Sciatic nerve (tissue), 2 donors: ENCODE measurements at regions not wholly inside any gene's neighbourhood (a gene's known extent, or its start where the extent isn't known, plus 50 kb on each side); places are given as distances from the start of the nearest gene placed in this dataset.

ENCODE experiments used
- ATAC-seq: fragments of 200-7000 bp; cut with Tn5 transposase; one replicate; pipeline ENCODE4 v1.9.1; 2020; ENCODE audit warnings: mild to moderate bottlenecking, moderate library complexity
- DNase-seq: peaks from one replicate; pipeline ENCODE4 v3.0.0-alpha.2; 2020; ENCODE audit warnings: low spot score
- intact Hi-C: fragments of 100-400 bp; cut with DNase I; formaldehyde crosslinking; loops from one replicate; pipeline ENCODE4 v1.14.2; 2022
- donor health status: DM: no; HTN: no; CAD: no.
- donor health status: DM: no; HTN: no; CAD: no.

- intact Hi-C loops, result no loop called here
- ATAC-seq (no peak), DNase-seq (no peak)
These were observed 87.6 kb upstream of the SOD1 start for GRCh38 chr21:31571879-31572278.

DNA sequence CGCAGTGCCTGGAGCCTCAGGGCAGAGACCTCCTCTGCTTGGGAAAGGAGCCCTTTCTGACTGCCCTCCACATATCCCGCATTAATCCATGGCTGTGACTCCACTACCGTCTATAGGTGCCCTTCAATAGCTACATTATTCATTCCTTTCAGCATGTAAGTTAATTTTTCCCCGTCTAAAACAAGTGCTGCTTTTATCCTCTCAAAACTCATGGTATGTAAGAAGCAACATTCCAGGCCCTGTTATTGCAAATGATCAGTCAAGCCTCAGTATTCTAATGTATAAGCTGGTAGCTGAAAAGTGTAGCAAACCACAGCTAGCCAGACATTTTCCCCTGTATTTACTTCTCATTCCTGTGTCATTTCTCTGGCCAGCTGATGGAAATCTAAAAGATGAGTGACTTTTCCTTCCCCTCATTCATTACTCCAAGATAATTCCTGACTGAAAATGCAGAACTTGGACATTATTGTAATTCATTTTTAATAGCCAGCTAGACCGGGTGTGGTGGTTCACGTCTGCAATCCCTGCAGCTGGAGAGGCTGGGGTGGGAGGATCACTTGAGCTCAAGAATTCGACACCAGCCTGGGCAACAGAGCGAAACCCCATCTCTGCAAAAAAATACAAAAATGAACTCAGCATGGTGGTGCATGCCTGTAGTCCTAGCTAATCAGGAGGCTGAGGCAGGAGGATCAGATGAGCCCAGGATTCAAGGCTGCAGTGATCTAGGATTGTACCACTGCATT, 88.5 kb upstream of the SOD1 start:
- ATAC-seq, result no peak
- no peak for DNase-seq
- intact Hi-C loops, result no loop called here

DNA sequence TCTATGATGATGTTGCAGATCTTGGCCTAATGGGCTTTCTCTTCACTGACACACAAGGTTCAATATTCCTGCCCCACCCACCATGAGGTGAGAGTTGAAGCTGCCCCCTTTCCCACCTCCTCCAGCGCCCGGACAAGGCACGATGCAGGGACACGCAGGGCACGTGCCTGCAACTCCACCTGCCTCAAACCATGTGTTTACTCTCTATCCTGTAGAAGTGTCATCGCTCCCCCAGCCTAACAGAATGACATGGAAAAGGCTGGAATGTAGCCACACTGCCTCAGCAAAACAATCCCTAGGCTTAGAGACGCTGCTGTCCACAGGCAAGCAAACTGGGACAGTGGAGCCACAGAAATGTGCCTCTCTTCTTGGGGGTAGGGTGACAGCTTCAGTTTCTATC, 92.9 kb upstream of the SOD1 start:
- ATAC-seq, result peak; percentile 63
- no peak for DNase-seq
- intact Hi-C loops, result no loop called here

DNA sequence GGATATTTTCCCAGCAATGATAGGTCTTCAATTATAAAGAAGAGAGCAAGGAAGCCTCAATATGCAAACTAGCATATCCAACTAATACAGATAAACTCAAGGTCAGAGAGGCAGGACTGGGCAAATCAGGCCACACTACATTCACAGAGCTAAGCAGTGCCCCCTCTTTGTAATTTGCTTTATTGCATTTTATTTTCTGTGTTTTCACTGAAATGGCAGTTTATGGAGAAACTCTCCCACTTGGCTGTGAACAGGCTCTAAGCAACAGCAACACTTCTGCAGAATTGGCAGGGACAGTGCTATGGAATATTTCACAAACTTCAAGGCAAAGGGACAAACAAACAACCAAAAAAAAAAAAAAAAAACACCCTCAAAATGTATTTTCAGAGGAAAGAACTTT, 93.4 kb upstream of the SOD1 start:
- ATAC-seq (peak; percentile 79), DNase-seq (no peak)
- intact Hi-C loops, result no loop called here

GRCh38 chr21:31564439-31564838, 95.1 kb upstream of the SOD1 start:
- no peak for ATAC-seq
- no peak for DNase-seq
- intact Hi-C loops, result no loop called here

DNA sequence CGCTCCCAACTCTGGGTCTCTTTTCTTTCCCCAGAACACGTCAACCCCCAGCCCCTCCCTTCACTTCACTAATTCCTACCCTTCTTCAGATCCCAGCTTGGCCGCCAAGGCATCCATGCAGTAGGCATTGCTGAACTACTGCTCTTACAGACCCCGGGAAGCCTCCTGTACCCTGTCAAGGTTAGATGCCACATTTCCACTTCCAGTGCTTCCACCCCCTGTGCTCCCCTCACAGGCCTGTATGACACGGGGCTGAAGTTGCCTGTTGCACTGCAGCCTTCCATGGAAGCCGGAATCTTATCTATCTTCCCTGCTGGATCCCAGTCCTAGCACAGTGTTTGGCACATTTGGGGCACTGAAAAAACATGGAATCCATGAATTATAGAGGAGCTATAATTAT, 99.0 kb upstream of the SOD1 start:
- no peak for ATAC-seq
- DNase-seq, result no peak
- intact Hi-C loops, result no loop called here

DNA sequence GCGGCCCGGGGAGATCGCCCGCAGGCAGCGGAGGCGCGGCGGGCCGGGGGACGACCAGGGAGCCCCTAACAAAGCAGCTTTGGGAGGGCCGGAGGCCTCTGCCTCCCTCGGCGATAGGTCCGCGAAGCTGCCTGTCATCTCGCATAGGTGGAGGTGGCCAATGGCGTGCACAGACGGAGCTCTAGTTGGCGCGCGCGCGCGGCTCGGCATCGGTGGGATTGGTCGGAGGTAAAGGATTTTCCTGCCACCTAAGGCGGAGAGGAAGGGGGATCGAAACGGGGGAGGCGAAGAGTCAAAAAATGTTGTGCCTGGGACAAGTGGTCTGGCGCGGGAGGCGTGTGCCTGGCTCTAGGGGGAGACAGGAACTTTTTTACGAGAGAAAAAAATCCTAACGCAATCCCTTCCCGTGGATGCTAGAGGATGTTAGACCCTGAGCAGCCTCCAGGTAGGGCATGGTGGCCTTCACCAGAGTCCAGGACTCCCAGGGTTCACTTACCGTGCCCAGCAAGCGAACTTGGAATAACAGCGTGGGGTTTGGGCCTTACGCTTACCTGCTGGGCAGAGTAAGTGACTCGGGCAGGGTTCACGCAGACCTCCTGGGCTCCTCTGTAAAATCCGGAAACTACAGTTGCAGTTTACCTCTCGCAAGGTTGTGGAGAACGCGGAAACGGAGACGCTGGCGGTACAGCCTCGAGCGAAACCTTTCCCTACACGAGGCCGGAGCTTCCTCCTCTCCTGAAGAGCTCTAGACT, 99.9 kb upstream of the SOD1 start:
- intact Hi-C loops, result no loop called here
- ATAC-seq (peak; percentile 80), DNase-seq (peak; percentile 93)

- intact Hi-C loops, result no loop called here
- ATAC-seq, result peak; percentile 95
- DNase-seq, result peak; percentile 90
These were observed 100.5 kb upstream of the SOD1 start for GRCh38 chr21:31558962-31559367.

DNA sequence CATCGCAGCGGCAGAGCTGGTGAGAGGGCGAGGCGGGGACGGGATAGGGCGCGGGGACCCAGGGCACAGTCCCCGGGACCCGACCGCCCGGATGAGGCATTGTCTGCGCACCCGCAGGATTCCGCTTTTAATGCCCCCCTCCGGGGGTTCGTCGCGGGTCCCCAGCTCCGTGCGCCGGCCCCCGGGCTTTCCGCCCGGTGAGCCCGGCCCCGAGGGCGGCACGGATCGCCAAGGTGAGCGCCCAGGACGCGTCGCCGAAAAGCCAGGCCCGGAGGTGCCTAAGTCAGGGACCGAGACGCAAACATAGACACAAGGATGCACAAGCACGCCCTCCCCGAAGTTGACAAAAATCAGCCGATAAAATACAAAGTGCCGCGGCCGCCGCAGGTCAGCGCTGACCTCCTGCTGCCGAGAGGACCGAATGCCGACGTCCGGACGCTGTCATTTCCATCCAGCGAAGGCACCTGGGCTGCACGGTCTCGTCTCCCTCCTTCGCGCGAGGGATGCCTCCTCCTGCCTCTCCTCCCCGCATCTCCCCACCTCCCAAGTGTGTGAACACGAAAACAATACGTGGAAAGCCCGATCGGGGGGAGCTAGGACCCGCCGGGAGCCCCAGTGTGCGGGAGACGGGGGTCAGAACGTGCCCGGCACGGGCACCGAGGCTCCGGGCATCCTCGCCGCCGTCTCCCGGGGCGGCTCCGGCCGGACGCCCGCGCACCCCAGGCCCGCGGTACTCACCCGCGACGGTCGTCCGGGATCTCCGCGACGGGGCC, 101.1 kb upstream of the SOD1 start:
- ATAC-seq (peak; percentile 1), DNase-seq (no peak)
- intact Hi-C loops, result no loop called here

DNA sequence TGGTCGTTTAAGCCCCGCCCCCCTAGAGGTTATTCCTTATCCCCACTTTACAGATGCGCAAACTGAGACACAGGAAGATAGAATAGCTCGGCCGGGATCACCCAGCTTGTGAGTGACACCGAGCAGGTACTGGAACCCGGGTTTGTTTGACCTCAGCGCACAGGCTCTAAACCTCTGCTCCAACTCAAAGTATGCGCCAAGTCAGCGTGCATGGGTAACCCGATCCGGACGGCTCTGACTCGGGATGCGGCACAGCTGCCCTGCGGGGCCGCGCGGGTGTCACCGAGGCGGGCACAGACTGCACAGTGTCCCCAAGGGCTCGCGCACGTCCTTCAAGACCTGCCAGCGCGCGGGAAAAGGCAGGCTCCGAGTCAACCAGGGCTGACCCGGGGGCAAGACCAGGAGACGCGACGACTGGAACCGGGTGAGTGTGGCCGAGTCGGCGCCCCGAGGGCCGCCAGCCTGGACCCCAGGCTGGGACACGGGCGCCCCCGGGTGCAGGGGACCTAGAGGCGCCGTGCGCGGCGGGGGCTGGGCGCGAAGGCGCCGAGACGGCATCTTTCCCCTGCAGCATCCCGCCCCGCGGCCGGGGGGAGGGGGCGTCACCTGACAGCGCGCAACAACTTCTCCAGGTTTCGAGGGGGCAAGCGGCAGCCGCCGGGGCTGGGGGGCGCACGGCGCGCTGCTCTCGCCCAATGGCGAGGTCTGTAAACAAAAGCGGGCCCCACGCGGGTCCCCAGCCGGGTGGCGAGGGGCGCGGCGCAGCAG, 101.9 kb upstream of the SOD1 start:
- intact Hi-C loops, result no loop called here
- DNase-seq (no peak), ATAC-seq (no peak)

DNA sequence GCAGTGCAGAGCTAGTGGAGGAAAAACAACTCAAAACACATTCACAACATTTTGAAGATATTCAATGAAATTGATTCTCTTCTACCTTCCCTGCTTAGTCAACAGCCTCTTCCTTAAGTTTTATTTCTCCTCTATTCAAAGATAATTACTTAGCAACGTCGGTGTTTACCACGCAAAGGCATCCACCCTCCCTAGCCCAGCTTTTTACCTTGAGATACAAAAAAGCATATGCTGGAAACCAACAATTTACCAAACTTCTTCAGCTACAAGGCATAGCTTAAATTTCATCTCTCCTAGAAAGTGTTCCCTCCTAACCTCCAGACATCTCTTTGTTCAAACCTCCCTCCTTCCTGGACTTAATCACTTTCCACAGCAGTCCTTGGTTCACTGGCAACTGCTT, 102.8 kb upstream of the SOD1 start:
- intact Hi-C loops, result no loop called here
- no peak for ATAC-seq
- no peak for DNase-seq

- DNase-seq, result no peak
- intact Hi-C loops, result no loop called here
- no peak for ATAC-seq
These were observed 103.7 kb upstream of the SOD1 start for GRCh38 chr21:31555741-31556191.

GRCh38 chr21:31554511-31555022, 104.9 kb upstream of the SOD1 start:
- DNase-seq, result no peak

DNA sequence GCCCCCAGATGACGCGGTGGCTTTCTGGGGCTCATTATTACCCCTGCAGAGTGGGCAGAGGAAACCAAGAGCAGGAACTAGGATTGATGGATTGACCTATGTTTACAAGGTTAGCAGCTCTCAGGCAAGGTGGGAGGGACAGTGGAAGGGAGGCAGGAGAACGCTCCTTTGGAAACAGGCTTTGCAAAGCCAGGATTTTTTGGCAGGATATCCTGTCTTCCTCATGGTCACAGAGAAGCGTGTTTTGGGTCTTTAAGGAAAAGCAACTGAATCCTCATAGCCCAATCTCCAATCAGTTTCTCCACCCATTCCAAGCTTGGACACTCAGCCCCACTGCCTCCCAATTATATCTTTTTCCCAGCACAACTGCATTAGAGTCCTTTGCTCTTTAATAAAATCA, 105.6 kb upstream of the SOD1 start:
- ATAC-seq, result no peak
- no peak for DNase-seq
- intact Hi-C loops, result no loop called here

More at GRCh38 chr21:31554511-31555022, 104.9 kb upstream of the SOD1 start:
- ATAC-seq, result peak; percentile 70
- intact Hi-C loops, result no loop called here

DNA sequence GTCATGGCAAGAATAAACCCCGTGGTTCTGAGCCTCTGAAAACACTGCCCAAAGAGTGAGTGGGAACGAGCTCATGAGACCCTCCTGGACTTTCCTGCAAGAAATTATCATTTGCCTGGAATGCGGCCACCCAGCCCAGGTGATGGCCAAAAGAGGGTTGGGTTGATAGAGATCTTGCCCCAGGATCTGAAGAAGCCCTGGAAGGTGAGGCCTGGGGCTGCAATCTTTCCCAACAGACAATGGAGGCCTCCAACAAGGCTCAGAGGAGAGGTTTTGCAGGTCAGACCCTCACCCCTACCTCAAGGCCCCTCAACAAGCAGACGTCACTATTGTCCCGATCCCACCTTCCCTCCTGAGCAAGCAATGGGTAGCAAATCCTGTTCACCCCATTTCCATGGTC, 106.0 kb upstream of the SOD1 start:
- intact Hi-C loops, result no loop called here
- ATAC-seq, result no peak
- no peak for DNase-seq

- intact Hi-C loops, result no loop called here
- ATAC-seq, result no peak
- no peak for DNase-seq
These were observed 106.7 kb upstream of the SOD1 start for GRCh38 chr21:31552826-31553225.

GRCh38 chr21:31550070-31550469, 109.4 kb upstream of the SOD1 start:
- no peak for ATAC-seq
- no peak for DNase-seq
- intact Hi-C loops, result no loop called here

DNA sequence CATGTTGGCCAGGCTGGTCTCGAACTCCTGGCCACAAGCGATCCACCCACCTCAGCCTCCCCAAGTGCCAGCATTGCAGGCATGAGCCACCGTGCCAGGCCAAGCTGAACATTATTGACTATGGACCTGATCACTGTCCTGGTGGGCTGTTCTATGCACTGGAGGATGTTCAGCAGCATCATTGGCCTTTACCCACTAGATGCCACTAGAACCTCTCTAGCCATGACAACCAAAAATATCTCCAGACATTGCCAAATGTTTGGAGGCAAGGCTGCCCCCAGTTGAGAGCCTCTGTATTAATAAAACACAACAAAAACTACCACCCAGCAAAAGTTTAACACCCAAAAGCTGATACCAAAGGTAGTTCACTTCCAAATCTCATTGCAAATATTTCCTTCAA, 110.8 kb upstream of the SOD1 start:
- intact Hi-C loops, result no loop called here
- DNase-seq, result no peak
- no peak for ATAC-seq
